ENCODE measurements at regions not wholly inside any gene's neighbourhood (a gene's known extent, or its start where the extent isn't known, plus 50 kb on each side); places are given as distances from the start of the nearest gene placed in this dataset.

DNA sequence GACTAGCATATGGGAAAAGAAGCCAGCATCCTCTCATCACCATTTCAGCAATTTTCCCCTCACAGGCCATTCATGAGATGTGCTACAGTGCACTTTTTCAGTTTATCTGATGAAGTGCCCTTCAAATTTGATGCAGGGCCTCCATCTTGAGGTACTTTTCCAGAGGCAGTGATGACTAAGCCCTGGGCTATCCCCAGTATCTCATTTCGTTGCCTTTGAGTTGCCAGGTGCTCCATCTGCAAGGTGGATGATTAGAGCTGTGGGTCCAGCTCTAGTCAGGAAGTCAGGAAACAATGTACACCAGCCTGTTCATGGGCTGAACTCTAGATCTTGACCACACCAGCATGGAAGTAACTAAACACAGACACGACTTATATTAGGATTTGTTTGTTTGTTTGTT, 425.2 kb downstream of the METTL4 start:
- H3K27me3 ChIP-seq (ENCODE audit: control insufficient read depth, insufficient read depth, low read length), result no peaks in the 10 kb centered on the region

DNA sequence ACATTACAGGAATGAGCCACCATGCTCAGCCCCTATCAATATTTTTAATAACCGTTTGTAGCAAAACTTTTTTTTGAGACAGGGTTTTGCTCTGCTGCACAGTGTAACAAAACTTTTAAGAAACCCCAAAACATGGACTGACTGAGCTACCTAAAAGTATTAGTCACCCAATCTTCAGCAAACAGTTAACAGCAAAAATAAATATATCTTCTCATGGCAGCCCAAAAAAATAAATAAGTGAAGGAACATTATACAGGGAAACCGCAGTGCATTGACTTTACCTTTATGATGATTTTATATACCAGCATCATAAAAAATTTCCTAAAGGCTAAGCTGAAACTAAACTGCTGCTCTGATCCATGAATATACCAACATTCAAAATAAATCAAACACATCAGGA, 424.6 kb downstream of the METTL4 start:
- TF ChIP-seq, protein P1, sequence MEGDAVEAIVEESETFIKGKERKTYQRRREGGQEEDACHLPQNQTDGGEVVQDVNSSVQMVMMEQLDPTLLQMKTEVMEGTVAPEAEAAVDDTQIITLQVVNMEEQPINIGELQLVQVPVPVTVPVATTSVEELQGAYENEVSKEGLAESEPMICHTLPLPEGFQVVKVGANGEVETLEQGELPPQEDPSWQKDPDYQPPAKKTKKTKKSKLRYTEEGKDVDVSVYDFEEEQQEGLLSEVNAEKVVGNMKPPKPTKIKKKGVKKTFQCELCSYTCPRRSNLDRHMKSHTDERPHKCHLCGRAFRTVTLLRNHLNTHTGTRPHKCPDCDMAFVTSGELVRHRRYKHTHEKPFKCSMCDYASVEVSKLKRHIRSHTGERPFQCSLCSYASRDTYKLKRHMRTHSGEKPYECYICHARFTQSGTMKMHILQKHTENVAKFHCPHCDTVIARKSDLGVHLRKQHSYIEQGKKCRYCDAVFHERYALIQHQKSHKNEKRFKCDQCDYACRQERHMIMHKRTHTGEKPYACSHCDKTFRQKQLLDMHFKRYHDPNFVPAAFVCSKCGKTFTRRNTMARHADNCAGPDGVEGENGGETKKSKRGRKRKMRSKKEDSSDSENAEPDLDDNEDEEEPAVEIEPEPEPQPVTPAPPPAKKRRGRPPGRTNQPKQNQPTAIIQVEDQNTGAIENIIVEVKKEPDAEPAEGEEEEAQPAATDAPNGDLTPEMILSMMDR (IDR thresholded peaks at IDR 0.05; ENCODE audit: insufficient read depth, low read depth, low read length), result no peak
- H3K4me3 ChIP-seq (ENCODE audit: low read depth, low read length), result no peak overlapping the region
- H3K27me3 ChIP-seq (ENCODE audit: control insufficient read depth, insufficient read depth, low read length), result no peaks in the 10 kb centered on the region
- no peak for DNase-seq (ENCODE audit: low read depth)
- no peaks in the 10 kb centered on the region for H3K36me3 ChIP-seq (ENCODE audit: control insufficient read depth, insufficient read depth, low read length)
- CTCF ChIA-PET, result no interaction called here
- POLR2A ChIA-PET, result no interaction called here

More for the DNA sequence above, 425.2 kb downstream of the METTL4 start:
- DNase-seq (ENCODE audit: low read depth), result no peak
- Histone ChIP-seq H3K36me3 (ENCODE audit: control insufficient read depth, insufficient read depth, low read length) (no peaks in the 10 kb centered on the region), H3K4me3 (ENCODE audit: low read depth, low read length) (no peak overlapping the region)
- POLR2A ChIA-PET, result no interaction called here
- CTCF ChIA-PET, result no interaction called here
- TF ChIP-seq, protein P1 (IDR thresholded peaks at IDR 0.05; ENCODE audit: insufficient read depth, low read depth, low read length), result no peak

DNA sequence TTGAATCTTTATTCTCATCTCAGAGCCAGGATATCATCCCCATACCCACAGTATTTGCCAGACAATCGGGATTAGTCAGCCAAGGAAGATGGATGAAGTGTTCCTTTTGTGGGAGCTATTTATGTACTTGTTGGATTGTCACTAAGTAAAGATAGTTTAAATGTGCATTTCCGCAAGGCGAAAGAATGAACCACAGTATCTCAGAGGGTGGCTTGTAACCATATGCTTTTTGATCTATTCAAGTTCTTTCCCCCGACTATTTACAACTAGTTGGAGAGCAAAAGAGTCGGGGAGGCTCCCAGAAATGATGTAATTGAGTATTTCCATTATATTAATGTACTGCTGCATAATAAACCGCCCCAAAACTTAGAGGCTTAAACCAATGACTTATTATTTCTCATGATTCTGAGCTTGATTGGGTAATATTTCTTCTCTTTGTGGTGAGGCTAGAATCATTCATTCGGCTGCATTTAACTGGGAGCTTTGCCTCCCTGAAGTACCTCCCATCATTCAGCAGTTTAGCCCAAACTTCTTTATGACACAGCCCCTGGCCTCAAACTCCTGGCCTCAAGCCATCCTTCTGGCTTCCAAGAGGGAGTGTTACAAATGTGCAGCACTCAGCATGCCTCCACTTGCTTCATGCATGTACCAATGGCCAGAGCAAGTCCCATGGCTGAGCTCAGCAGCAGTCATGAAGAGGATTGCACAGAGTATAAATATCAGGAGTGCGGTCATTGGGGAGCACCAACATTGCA, 423.7 kb downstream of the METTL4 start:
- ChIA-PET CTCF (interaction anchor here (0.9 to 1.1 kb wide), 2 partner anchors 18 to 24 kb away, joined by 3 to 4 read pairs; no protein-coding TSS in a partner anchor), POLR2A (no interaction called here)
- no peaks in the 10 kb centered on the region for H3K36me3 ChIP-seq (ENCODE audit: control insufficient read depth, insufficient read depth, low read length)
- peak; percentile 75 for DNase-seq (ENCODE audit: low read depth)
- H3K27me3 ChIP-seq (ENCODE audit: control insufficient read depth, insufficient read depth, low read length), result no peaks in the 10 kb centered on the region
- no peak overlapping the region for H3K4me3 ChIP-seq (ENCODE audit: low read depth, low read length)
- TF ChIP-seq, protein P1 (IDR thresholded peaks at IDR 0.05; ENCODE audit: insufficient read depth, low read depth, low read length), result no peak

DNA sequence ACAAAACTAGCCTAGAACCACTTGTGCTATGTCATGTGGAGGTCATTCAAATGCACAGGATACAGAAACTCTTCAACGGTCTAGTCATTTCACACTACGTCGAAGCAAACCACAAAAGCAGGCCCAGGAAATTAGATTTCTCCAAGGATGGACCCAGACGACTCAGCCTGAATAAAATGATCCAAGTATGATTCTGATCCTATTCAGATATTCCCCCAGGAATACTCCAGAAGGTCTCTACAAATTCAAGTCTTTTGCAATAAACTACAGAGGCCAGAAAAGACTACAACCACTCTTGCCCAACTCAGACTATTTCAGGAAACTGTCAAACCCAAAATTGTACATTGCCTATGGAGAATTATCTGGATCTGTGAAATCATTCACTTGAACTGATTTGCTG, 422.5 kb downstream of the METTL4 start:
- Histone ChIP-seq H3K36me3 (ENCODE audit: control insufficient read depth, insufficient read depth, low read length) (no peaks in the 10 kb centered on the region), H3K27me3 (ENCODE audit: control insufficient read depth, insufficient read depth, low read length) (no peaks in the 10 kb centered on the region), H3K4me3 (ENCODE audit: low read depth, low read length) (no peak overlapping the region)
- ChIA-PET POLR2A (no interaction called here), CTCF (no interaction called here)
- TF ChIP-seq, protein P1 (IDR thresholded peaks at IDR 0.05; ENCODE audit: insufficient read depth, low read depth, low read length), result no peak
- DNase-seq (ENCODE audit: low read depth), result no peak

DNA sequence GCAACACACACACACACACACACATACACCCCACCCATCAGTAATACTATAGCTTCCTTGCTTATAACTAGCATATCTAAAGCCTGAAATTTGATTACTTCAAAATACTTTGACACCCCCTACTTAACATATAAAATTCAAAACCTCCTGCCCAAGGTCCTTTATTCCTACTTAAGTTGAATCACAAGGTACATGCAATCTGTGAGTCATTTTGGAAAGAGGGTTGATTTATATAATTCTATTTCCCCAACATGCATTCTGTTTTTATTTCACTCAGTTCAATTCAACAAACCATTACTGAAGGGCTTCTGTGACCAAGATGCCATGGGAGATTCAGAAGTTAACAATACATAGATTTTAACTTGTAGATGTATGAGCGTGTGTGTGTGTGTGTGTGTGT, 420.7 kb downstream of the METTL4 start:
- CTCF ChIA-PET, result no interaction called here
- TF ChIP-seq, protein P1 (IDR thresholded peaks at IDR 0.05; ENCODE audit: insufficient read depth, low read depth, low read length), result no peak

More for the DNA sequence above, 420.7 kb downstream of the METTL4 start:
- H3K36me3 ChIP-seq (ENCODE audit: control insufficient read depth, insufficient read depth, low read length), result no peaks in the 10 kb centered on the region
- no peak for DNase-seq (ENCODE audit: low read depth)
- POLR2A ChIA-PET, result no interaction called here
- H3K4me3 ChIP-seq (ENCODE audit: low read depth, low read length), result no peak overlapping the region
- H3K27me3 ChIP-seq (ENCODE audit: control insufficient read depth, insufficient read depth, low read length), result no peaks in the 10 kb centered on the region

All from BJ (cell line).